HG03159 (cell line): ENCODE measurements at regions not wholly inside any gene's neighbourhood (a gene's known extent, or its start where the extent isn't known, plus 50 kb on each side); places are given as distances from the start of the nearest gene placed in this dataset.

Experiments
- ATAC-seq: cut with Tn5 transposase; IDR thresholded peaks from one replicate; pipeline ENCODE4 v1.9.1; 2021; ENCODE audit warnings: mild to moderate bottlenecking, moderate library complexity; ENCODE audit not compliant: unreplicated experiment

GRCh38 chr2:237213315-237214022 lies 127.8 kb downstream of the COPS8 start:
- no peak for ATAC-seq

- no peak for ATAC-seq
Observed at GRCh38 chr2:237214030-237214675, 128.5 kb downstream of the COPS8 start.

- ATAC-seq: no peak
Observed at GRCh38 chr2:237214963-237215362, 129.3 kb downstream of the COPS8 start.

GRCh38 chr2:237217995-237218616 lies 132.4 kb downstream of the COPS8 start:
- ATAC-seq: no peak

GRCh38 chr2:237218756-237219155 lies 133.1 kb downstream of the COPS8 start:
- ATAC-seq: no peak

GRCh38 chr2:237219826-237220225 lies 134.1 kb downstream of the COPS8 start:
- no peak for ATAC-seq

- no peak for ATAC-seq
Observed at GRCh38 chr2:237221443-237221842, 135.8 kb downstream of the COPS8 start.

GRCh38 chr2:237222178-237222577 lies 136.5 kb downstream of the COPS8 start:
- ATAC-seq: no peak

GRCh38 chr2:237222601-237223041 lies 136.9 kb downstream of the COPS8 start:
- no peak for ATAC-seq

GRCh38 chr2:237223201-237223861 lies 137.6 kb downstream of the COPS8 start:
- no peak for ATAC-seq

GRCh38 chr2:237227190-237227589 lies 141.5 kb downstream of the COPS8 start:
- ATAC-seq: no peak

GRCh38 chr2:237227592-237228280 lies 142.0 kb downstream of the COPS8 start:
- ATAC-seq: no peak

GRCh38 chr2:237228281-237228625 lies 142.6 kb downstream of the COPS8 start:
- ATAC-seq: no peak

- ATAC-seq: no peak
Observed at GRCh38 chr2:237229905-237230304, 144.2 kb downstream of the COPS8 start.

GRCh38 chr2:237230355-237230754 lies 144.7 kb downstream of the COPS8 start:
- no peak for ATAC-seq

GRCh38 chr2:237231593-237231992 lies 145.9 kb downstream of the COPS8 start:
- no peak for ATAC-seq

GRCh38 chr2:237232166-237232565 lies 146.5 kb downstream of the COPS8 start:
- no peak for ATAC-seq

GRCh38 chr2:237234268-237234667 lies 148.6 kb downstream of the COPS8 start:
- ATAC-seq: no peak

- ATAC-seq: no peak
Observed at GRCh38 chr2:237235383-237236095, 149.8 kb downstream of the COPS8 start.

- no peak for ATAC-seq
Observed at GRCh38 chr2:237236188-237236587, 150.5 kb downstream of the COPS8 start.
